WTC11 (cell line): ENCODE measurements at regions not wholly inside any gene's neighbourhood (a gene's known extent, or its start where the extent isn't known, plus 50 kb on each side); places are given as distances from the start of the nearest gene placed in this dataset.

Source experiments
- ATAC-seq: fragments of 200-7000 bp; cut with Tn5 transposase; 2 replicates; pipeline ENCODE4 v1.10.0; 2021; ENCODE audit warnings: mild to moderate bottlenecking, moderate library complexity
- CTCF ChIA-PET: fragments of 300-600 bp; sonication (Branson Sonifier 250); formaldehyde crosslinking; loops from one replicate; lab custom pipeline; 2021; ENCODE audit warnings: antibody characterized with exemption; lab: Charles Lee
- POLR2A ChIA-PET: fragments of 350-600 bp; sonication (Branson Sonifier 250); formaldehyde crosslinking; loops from one replicate; lab custom pipeline; 2021; ENCODE audit warnings: antibody characterized with exemption; lab: Charles Lee
- DNase-seq: peaks from one replicate; pipeline ENCODE4 v3.0.0; 2021; ENCODE audit warnings: low spot score
- H3K27ac Mint-ChIP-seq: 2 replicates; pipeline ENCODE4 v1.8.0; 2021; ENCODE audit warnings: mixed read lengths
- H3K27me3 Mint-ChIP-seq: 2 replicates; pipeline ENCODE4 v1.8.0; 2021; ENCODE audit warnings: low read depth, mild to moderate bottlenecking, moderate library complexity, mixed read lengths
- H3K36me3 Mint-ChIP-seq: 2 replicates; pipeline ENCODE4 v1.8.0; 2021; ENCODE audit warnings: mixed read lengths
- H3K4me1 Mint-ChIP-seq: 2 replicates; pipeline ENCODE4 v1.8.0; 2022; ENCODE audit warnings: mixed read lengths
- H3K4me3 Mint-ChIP-seq: 2 replicates; pipeline ENCODE4 v1.8.0; 2021; ENCODE audit warnings: mild to moderate bottlenecking, moderate library complexity, mixed read lengths
- H3K9me3 Mint-ChIP-seq: 2 replicates; pipeline ENCODE4 v1.8.0; 2021; ENCODE audit warnings: mixed read lengths
- CREB1 ChIP-seq: sonication (generic); formaldehyde crosslinking; IDR thresholded peaks from 2 replicates; pipeline ENCODE4 v1.8.0; 2023; ENCODE audit warnings: mild to moderate bottlenecking, missing genetic modification reagents
- ESRRA ChIP-seq: sonication (generic); formaldehyde crosslinking; IDR thresholded peaks from 2 replicates; pipeline ENCODE4 v1.8.1; 2022; ENCODE audit warnings: mild to moderate bottlenecking, missing genetic modification reagents, borderline replicate concordance
- GABPB1 ChIP-seq: sonication (generic); formaldehyde crosslinking; IDR thresholded peaks from 2 replicates; pipeline ENCODE4 v1.8.1; 2023; ENCODE audit warnings: mild to moderate bottlenecking, missing genetic modification reagents
- GRHL2 ChIP-seq: fragments of 250-450 bp; sonication (Bioruptor Pico); IDR thresholded peaks from 2 replicates; pipeline ENCODE4 v1.8.0; 2022; ENCODE audit warnings: mild to moderate bottlenecking, moderate library complexity; ENCODE audit not compliant: insufficient replicate concordance, severe bottlenecking
- OVOL2 ChIP-seq: fragments of 250-450 bp; sonication (Bioruptor Pico); IDR thresholded peaks from 2 replicates; pipeline ENCODE4 v1.9.0; 2021; ENCODE audit warnings: mild to moderate bottlenecking, borderline replicate concordance
- TCF7 ChIP-seq: sonication (generic); formaldehyde crosslinking; IDR thresholded peaks from 2 replicates; pipeline ENCODE4 v1.8.0; 2022; ENCODE audit warnings: mild to moderate bottlenecking, low read depth, missing genetic modification reagents, moderate library complexity
- TEAD1 ChIP-seq: sonication (generic); formaldehyde crosslinking; IDR thresholded peaks from 2 replicates; pipeline ENCODE4 v1.8.0; 2022; ENCODE audit warnings: mild to moderate bottlenecking, missing genetic modification reagents
- TEAD4 ChIP-seq: sonication (generic); formaldehyde crosslinking; IDR thresholded peaks from 2 replicates; pipeline ENCODE4 v1.8.0; 2022; ENCODE audit warnings: mild to moderate bottlenecking, missing genetic modification reagents
- ZNF138 ChIP-seq: sonication (generic); formaldehyde crosslinking; conservative IDR thresholded peaks from 2 replicates; pipeline ENCODE4 v1.8.1; 2022; ENCODE audit warnings: mild to moderate bottlenecking, moderate library complexity, missing genetic modification reagents
- ZNF263 ChIP-seq: sonication (generic); formaldehyde crosslinking; IDR thresholded peaks from 2 replicates; pipeline ENCODE4 v1.8.1; 2022; ENCODE audit warnings: low read depth, mild to moderate bottlenecking, moderate library complexity, missing genetic modification reagents
- ZNF317 ChIP-seq: sonication (generic); formaldehyde crosslinking; IDR thresholded peaks from 2 replicates; pipeline ENCODE4 v1.8.1; 2023; ENCODE audit warnings: low read depth, mild to moderate bottlenecking, moderate library complexity, missing genetic modification reagents, borderline replicate concordance
- TF ChIP-seq, protein P1 (sequence below): fragments of 250-450 bp; sonication (Bioruptor Pico); conservative IDR thresholded peaks from 2 replicates; pipeline ENCODE4 v1.9.0; 2021; ENCODE audit warnings: mild to moderate bottlenecking
- TF ChIP-seq, protein P2 (sequence below): fragments of 250-450 bp; sonication (Bioruptor Pico); IDR thresholded peaks from 2 replicates; pipeline ENCODE4 v1.9.0; 2021; ENCODE audit warnings: mild to moderate bottlenecking
- TF ChIP-seq, protein P3 (sequence below): sonication (generic); formaldehyde crosslinking; IDR thresholded peaks from 2 replicates; pipeline ENCODE4 v1.8.0; 2022; ENCODE audit warnings: mild to moderate bottlenecking, missing genetic modification reagents
- TF ChIP-seq, protein P4 (sequence below): fragments of 200-600 bp; IDR thresholded peaks from 2 replicates; pipeline ENCODE4 v1.8.0; 2022; ENCODE audit warnings: antibody characterized with exemption
- TF ChIP-seq, protein P5 (sequence below): sonication (generic); formaldehyde crosslinking; IDR thresholded peaks from 2 replicates; pipeline ENCODE4 v1.8.1; 2022; ENCODE audit warnings: low read depth, mild to moderate bottlenecking, moderate library complexity, missing genetic modification reagents, borderline replicate concordance
- TF ChIP-seq, protein P6 (sequence below): fragments of 250-450 bp; sonication (Bioruptor Pico); IDR thresholded peaks from 2 replicates; pipeline ENCODE4 v2.1.2; 2022; ENCODE audit warnings: mild to moderate bottlenecking, moderate library complexity
- TF ChIP-seq, protein P7 (sequence below): sonication (generic); formaldehyde crosslinking; IDR thresholded peaks from 2 replicates; pipeline ENCODE4 v1.8.0; 2023; ENCODE audit warnings: missing genetic modification reagents, mild to moderate bottlenecking, borderline replicate concordance
- TF ChIP-seq, protein P8 (sequence below): sonication (generic); formaldehyde crosslinking; IDR thresholded peaks from 2 replicates; pipeline ENCODE4 v1.8.1; 2022; ENCODE audit warnings: mild to moderate bottlenecking, moderate library complexity, missing genetic modification reagents

DNA sequence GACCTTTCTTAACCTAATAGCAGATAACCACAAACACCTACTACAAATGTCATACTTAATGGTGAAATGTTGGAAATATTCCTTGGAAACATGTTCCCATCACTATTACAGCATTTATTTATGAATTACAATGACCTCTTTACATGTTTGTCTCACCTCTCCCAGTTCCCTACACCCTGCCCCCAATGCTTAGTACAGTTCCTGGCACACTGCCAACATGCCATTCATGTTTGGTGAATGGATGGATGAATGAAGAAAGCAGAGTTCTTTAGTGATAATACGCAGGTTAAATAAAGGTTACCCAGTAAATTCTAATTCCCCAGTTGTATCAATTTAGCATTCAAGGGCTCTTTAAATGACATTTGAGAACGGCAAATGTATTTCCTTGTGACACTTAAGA lies 259.9 kb upstream of the ATP11B start (continued):
- TF ChIP-seq, protein P1, sequence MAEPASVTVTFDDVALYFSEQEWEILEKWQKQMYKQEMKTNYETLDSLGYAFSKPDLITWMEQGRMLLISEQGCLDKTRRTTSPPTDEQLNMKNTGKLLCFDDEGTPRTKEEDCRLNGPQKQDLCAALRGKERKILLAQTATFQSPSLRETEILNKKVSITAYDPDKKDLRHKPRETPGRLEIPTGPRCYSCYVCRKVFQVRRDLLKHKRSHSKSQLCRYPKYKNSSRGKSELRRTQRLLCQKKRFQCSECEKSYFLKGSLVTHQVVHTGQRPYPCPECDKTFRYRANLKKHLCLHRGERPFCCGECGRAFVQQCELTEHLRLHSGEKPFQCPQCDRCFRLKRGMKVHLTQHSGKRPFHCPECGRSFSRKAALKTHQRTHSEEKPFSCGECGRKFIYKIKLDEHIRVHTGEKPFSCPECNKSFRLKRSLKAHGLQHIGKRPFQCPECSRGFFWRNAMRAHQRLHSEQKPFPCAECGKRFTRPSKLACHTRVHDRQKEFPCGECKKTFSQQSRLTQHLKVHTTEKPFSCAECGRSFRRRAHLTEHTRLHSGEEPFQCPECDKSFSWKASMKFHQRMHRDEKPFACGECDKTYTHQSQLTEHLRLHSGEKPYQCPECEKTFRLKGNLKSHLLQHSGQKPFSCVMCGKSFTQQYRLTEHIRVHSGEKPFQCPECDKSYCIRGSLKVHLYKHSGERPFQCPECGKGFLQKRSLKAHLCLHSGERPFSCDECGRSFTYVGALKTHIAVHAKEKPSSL, result no peak

DNA sequence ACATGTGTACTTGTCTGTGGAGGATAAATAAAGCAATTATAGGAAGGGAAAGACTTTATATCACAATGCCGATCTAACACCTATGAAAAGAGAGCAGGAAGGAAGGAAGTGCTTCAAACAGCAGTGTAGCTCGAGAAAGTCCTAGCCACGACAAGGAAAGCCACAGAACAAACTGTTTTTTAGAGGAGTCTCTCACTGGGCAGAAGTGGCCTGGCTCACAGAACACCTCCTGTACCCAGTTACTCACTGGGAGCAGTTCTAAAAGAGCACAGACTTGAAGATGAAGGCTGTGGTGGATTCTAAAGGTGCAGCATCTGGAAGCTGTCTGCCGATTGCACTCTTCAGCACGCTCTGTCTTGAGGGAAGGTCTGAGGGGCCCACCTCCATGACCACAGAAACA lies 248.8 kb upstream of the ATP11B start:
- CTCF ChIA-PET, result no interaction called here
- POLR2A ChIA-PET, result no interaction called here

More for the DNA sequence above, 248.8 kb upstream of the ATP11B start:
- TF ChIP-seq ZNF317 (no peak), TCF7 (CRISPR knock-in tag) (no peak), GRHL2 (no peak), TEAD4 (CRISPR knock-in tag) (no peak), ESRRA (CRISPR knock-in tag) (no peak), OVOL2 (CRISPR knock-in tag) (no peak), TEAD1 (no peak), ZNF138 (CRISPR knock-in tag) (no peak), ZNF263 (no peak), GABPB1 (CRISPR knock-in tag) (no peak), CREB1 (CRISPR knock-in tag) (no peak)
- TF ChIP-seq, protein P2, sequence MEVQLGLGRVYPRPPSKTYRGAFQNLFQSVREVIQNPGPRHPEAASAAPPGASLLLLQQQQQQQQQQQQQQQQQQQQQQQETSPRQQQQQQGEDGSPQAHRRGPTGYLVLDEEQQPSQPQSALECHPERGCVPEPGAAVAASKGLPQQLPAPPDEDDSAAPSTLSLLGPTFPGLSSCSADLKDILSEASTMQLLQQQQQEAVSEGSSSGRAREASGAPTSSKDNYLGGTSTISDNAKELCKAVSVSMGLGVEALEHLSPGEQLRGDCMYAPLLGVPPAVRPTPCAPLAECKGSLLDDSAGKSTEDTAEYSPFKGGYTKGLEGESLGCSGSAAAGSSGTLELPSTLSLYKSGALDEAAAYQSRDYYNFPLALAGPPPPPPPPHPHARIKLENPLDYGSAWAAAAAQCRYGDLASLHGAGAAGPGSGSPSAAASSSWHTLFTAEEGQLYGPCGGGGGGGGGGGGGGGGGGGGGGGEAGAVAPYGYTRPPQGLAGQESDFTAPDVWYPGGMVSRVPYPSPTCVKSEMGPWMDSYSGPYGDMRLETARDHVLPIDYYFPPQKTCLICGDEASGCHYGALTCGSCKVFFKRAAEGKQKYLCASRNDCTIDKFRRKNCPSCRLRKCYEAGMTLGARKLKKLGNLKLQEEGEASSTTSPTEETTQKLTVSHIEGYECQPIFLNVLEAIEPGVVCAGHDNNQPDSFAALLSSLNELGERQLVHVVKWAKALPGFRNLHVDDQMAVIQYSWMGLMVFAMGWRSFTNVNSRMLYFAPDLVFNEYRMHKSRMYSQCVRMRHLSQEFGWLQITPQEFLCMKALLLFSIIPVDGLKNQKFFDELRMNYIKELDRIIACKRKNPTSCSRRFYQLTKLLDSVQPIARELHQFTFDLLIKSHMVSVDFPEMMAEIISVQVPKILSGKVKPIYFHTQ (CRISPR knock-in tag), result no peak
- TF ChIP-seq, protein P3, sequence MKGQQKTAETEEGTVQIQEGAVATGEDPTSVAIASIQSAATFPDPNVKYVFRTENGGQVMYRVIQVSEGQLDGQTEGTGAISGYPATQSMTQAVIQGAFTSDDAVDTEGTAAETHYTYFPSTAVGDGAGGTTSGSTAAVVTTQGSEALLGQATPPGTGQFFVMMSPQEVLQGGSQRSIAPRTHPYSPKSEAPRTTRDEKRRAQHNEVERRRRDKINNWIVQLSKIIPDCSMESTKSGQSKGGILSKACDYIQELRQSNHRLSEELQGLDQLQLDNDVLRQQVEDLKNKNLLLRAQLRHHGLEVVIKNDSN (CRISPR knock-in tag), result no peak
- TF ChIP-seq, protein P4, sequence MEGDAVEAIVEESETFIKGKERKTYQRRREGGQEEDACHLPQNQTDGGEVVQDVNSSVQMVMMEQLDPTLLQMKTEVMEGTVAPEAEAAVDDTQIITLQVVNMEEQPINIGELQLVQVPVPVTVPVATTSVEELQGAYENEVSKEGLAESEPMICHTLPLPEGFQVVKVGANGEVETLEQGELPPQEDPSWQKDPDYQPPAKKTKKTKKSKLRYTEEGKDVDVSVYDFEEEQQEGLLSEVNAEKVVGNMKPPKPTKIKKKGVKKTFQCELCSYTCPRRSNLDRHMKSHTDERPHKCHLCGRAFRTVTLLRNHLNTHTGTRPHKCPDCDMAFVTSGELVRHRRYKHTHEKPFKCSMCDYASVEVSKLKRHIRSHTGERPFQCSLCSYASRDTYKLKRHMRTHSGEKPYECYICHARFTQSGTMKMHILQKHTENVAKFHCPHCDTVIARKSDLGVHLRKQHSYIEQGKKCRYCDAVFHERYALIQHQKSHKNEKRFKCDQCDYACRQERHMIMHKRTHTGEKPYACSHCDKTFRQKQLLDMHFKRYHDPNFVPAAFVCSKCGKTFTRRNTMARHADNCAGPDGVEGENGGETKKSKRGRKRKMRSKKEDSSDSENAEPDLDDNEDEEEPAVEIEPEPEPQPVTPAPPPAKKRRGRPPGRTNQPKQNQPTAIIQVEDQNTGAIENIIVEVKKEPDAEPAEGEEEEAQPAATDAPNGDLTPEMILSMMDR, result no peak
- TF ChIP-seq, protein P5, sequence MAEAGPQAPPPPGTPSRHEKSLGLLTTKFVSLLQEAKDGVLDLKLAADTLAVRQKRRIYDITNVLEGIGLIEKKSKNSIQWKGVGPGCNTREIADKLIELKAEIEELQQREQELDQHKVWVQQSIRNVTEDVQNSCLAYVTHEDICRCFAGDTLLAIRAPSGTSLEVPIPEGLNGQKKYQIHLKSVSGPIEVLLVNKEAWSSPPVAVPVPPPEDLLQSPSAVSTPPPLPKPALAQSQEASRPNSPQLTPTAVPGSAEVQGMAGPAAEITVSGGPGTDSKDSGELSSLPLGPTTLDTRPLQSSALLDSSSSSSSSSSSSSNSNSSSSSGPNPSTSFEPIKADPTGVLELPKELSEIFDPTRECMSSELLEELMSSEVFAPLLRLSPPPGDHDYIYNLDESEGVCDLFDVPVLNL, result no peak
- TF ChIP-seq, protein P6, sequence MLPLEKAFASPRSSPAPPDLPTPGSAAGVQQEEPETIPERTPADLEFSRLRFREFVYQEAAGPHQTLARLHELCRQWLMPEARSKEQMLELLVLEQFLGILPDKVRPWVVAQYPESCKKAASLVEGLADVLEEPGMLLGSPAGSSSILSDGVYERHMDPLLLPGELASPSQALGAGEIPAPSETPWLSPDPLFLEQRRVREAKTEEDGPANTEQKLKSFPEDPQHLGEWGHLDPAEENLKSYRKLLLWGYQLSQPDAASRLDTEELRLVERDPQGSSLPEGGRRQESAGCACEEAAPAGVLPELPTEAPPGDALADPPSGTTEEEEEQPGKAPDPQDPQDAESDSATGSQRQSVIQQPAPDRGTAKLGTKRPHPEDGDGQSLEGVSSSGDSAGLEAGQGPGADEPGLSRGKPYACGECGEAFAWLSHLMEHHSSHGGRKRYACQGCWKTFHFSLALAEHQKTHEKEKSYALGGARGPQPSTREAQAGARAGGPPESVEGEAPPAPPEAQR (CRISPR knock-in tag), result no peak
- TF ChIP-seq, protein P7, sequence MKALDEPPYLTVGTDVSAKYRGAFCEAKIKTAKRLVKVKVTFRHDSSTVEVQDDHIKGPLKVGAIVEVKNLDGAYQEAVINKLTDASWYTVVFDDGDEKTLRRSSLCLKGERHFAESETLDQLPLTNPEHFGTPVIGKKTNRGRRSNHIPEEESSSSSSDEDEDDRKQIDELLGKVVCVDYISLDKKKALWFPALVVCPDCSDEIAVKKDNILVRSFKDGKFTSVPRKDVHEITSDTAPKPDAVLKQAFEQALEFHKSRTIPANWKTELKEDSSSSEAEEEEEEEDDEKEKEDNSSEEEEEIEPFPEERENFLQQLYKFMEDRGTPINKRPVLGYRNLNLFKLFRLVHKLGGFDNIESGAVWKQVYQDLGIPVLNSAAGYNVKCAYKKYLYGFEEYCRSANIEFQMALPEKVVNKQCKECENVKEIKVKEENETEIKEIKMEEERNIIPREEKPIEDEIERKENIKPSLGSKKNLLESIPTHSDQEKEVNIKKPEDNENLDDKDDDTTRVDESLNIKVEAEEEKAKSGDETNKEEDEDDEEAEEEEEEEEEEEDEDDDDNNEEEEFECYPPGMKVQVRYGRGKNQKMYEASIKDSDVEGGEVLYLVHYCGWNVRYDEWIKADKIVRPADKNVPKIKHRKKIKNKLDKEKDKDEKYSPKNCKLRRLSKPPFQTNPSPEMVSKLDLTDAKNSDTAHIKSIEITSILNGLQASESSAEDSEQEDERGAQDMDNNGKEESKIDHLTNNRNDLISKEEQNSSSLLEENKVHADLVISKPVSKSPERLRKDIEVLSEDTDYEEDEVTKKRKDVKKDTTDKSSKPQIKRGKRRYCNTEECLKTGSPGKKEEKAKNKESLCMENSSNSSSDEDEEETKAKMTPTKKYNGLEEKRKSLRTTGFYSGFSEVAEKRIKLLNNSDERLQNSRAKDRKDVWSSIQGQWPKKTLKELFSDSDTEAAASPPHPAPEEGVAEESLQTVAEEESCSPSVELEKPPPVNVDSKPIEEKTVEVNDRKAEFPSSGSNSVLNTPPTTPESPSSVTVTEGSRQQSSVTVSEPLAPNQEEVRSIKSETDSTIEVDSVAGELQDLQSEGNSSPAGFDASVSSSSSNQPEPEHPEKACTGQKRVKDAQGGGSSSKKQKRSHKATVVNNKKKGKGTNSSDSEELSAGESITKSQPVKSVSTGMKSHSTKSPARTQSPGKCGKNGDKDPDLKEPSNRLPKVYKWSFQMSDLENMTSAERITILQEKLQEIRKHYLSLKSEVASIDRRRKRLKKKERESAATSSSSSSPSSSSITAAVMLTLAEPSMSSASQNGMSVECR (CRISPR knock-in tag), result no peak
- TF ChIP-seq, protein P8, sequence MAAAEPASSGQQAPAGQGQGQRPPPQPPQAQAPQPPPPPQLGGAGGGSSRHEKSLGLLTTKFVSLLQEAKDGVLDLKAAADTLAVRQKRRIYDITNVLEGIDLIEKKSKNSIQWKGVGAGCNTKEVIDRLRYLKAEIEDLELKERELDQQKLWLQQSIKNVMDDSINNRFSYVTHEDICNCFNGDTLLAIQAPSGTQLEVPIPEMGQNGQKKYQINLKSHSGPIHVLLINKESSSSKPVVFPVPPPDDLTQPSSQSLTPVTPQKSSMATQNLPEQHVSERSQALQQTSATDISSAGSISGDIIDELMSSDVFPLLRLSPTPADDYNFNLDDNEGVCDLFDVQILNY (CRISPR knock-in tag), result no peak
- H3K4me3 Mint-ChIP-seq, result no peak overlapping the region
- no peaks in the 10 kb centered on the region for H3K4me1 Mint-ChIP-seq
- no peaks in the 10 kb centered on the region for H3K27me3 Mint-ChIP-seq
- H3K27ac Mint-ChIP-seq, result no peak overlapping the region
- H3K36me3 Mint-ChIP-seq, result no peaks in the 10 kb centered on the region
- no peak for ATAC-seq
- H3K9me3 Mint-ChIP-seq, result no peaks in the 10 kb centered on the region
- DNase-seq, result no peak
